PC-9 (cell line): ENCODE measurements at regions not wholly inside any gene's neighbourhood (a gene's known extent, or its start where the extent isn't known, plus 50 kb on each side); places are given as distances from the start of the nearest gene placed in this dataset.

Experiments
- EZH2 ChIP-seq: fragments of 200-600 bp; sonication (generic); IDR thresholded peaks from 2 replicates; pipeline ENCODE4 v1.8.0; 2017; ENCODE audit warnings: antibody characterized with exemption, low read depth
- TF ChIP-seq, protein P1 (sequence below): fragments of 200-600 bp; sonication (generic); conservative IDR thresholded peaks from 2 replicates; pipeline ENCODE4 v1.6.1; 2017; ENCODE audit warnings: mixed run types, antibody characterized with exemption, mild to moderate bottlenecking, moderate library complexity

DNA sequence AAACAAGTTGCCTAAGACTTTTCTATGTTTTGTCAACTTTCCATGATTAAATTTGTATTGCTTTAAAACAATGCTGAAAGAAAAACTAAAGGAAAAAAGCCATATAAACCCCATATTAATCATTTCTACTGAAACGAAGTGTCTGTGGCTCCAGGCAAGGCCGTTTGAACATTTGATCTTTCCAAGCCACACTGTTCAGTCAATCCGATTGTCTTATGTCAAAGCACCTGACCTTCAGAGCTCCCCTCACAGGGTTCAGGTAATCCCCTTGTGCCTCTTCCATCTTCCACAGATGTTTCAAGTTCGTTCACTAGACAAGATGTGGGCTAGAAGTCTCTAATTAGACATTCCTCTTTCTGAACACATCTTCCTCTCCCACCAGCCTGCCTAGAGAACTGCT is 177.1 kb upstream of the NUDT10 start:
- TF ChIP-seq, protein P1, sequence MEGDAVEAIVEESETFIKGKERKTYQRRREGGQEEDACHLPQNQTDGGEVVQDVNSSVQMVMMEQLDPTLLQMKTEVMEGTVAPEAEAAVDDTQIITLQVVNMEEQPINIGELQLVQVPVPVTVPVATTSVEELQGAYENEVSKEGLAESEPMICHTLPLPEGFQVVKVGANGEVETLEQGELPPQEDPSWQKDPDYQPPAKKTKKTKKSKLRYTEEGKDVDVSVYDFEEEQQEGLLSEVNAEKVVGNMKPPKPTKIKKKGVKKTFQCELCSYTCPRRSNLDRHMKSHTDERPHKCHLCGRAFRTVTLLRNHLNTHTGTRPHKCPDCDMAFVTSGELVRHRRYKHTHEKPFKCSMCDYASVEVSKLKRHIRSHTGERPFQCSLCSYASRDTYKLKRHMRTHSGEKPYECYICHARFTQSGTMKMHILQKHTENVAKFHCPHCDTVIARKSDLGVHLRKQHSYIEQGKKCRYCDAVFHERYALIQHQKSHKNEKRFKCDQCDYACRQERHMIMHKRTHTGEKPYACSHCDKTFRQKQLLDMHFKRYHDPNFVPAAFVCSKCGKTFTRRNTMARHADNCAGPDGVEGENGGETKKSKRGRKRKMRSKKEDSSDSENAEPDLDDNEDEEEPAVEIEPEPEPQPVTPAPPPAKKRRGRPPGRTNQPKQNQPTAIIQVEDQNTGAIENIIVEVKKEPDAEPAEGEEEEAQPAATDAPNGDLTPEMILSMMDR = no peak
- TF ChIP-seq EZH2 = no peak
